Chondrocyte (in vitro differentiated cells): ENCODE measurements at regions not wholly inside any gene's neighbourhood (a gene's known extent, or its start where the extent isn't known, plus 50 kb on each side); places are given as distances from the start of the nearest gene placed in this dataset.

Experiments
- DNase-seq: peaks from one replicate; pipeline ENCODE4 v3.0.0; 2021; ENCODE audit warnings: mixed read lengths, low spot score
- H3K27ac Mint-ChIP-seq: one replicate; pipeline ENCODE4 v1.8.0; 2021; ENCODE audit warnings: mild to moderate bottlenecking, moderate library complexity, mixed read lengths; ENCODE audit not compliant: unreplicated experiment
- H3K27me3 Mint-ChIP-seq: 2 replicates; pipeline ENCODE4 v1.8.0; 2021; ENCODE audit warnings: low read depth, mixed read lengths
- H3K36me3 Mint-ChIP-seq: 2 replicates; pipeline ENCODE4 v1.8.0; 2021; ENCODE audit warnings: low read depth, mixed read lengths
- H3K4me1 Mint-ChIP-seq: 2 replicates; pipeline ENCODE4 v1.8.0; 2021; ENCODE audit warnings: low read depth, mild to moderate bottlenecking, mixed read lengths
- H3K4me3 Mint-ChIP-seq: one replicate; pipeline ENCODE4 v1.8.0; 2021; ENCODE audit warnings: mild to moderate bottlenecking, moderate library complexity, mixed read lengths; ENCODE audit not compliant: unreplicated experiment
- H3K9me3 Mint-ChIP-seq: 2 replicates; pipeline ENCODE4 v1.8.0; 2021; ENCODE audit warnings: low read depth, mixed read lengths
- CTCF ChIP-seq: fragments of 200-600 bp; sonication (generic); IDR thresholded peaks from 2 replicates; pipeline ENCODE4 v1.5.0; 2021; ENCODE audit warnings: antibody characterized with exemption, mild to moderate bottlenecking, moderate library complexity

- no peak for TF ChIP-seq CTCF
- no peak for DNase-seq
- no peaks in the 10 kb centered on the region for H3K4me1 Mint-ChIP-seq
- H3K4me3 Mint-ChIP-seq, result no peak overlapping the region
- peaks cover 4% of the 10 kb centered on the region for H3K36me3 Mint-ChIP-seq
- no peak overlapping the region for H3K27ac Mint-ChIP-seq
- peaks cover 27% of the 10 kb centered on the region for H3K9me3 Mint-ChIP-seq
- no peaks in the 10 kb centered on the region for H3K27me3 Mint-ChIP-seq
Observed at GRCh38 chr5:58380655-58381054, 79.2 kb downstream of the PLK2 start.

- H3K4me3 Mint-ChIP-seq, result no peak overlapping the region
- H3K36me3 Mint-ChIP-seq, result peaks cover 4% of the 10 kb centered on the region
- no peak overlapping the region for H3K27ac Mint-ChIP-seq
- peaks cover 35% of the 10 kb centered on the region for H3K9me3 Mint-ChIP-seq
- no peak for TF ChIP-seq CTCF
- DNase-seq, result no peak
- no peaks in the 10 kb centered on the region for H3K27me3 Mint-ChIP-seq
- H3K4me1 Mint-ChIP-seq, result no peaks in the 10 kb centered on the region
Observed at GRCh38 chr5:58378613-58379390, 81.1 kb downstream of the PLK2 start.

GRCh38 chr5:58370606-58371005 lies 89.3 kb downstream of the PLK2 start:
- no peak for DNase-seq
- no peaks in the 10 kb centered on the region for H3K4me1 Mint-ChIP-seq
- no peak for TF ChIP-seq CTCF
- no peaks in the 10 kb centered on the region for H3K36me3 Mint-ChIP-seq
- peaks cover 16% of the 10 kb centered on the region for H3K9me3 Mint-ChIP-seq
- H3K27ac Mint-ChIP-seq, result no peak overlapping the region
- no peak overlapping the region for H3K4me3 Mint-ChIP-seq
- no peaks in the 10 kb centered on the region for H3K27me3 Mint-ChIP-seq

GRCh38 chr5:58369513-58370190 lies 90.2 kb downstream of the PLK2 start:
- Mint-ChIP-seq H3K9me3 (peaks cover 9% of the 10 kb centered on the region), H3K4me3 (no peak overlapping the region), H3K27me3 (no peaks in the 10 kb centered on the region), H3K4me1 (no peaks in the 10 kb centered on the region), H3K27ac (no peak overlapping the region), H3K36me3 (no peaks in the 10 kb centered on the region)
- TF ChIP-seq CTCF, result no peak
- DNase-seq, result no peak

- no peak for TF ChIP-seq CTCF
- Mint-ChIP-seq H3K27me3 (no peaks in the 10 kb centered on the region), H3K4me3 (no peak overlapping the region), H3K27ac (no peak overlapping the region), H3K36me3 (no peaks in the 10 kb centered on the region), H3K4me1 (no peaks in the 10 kb centered on the region), H3K9me3 (no peaks in the 10 kb centered on the region)
- no peak for DNase-seq
Observed at GRCh38 chr5:58366461-58366860, 93.4 kb downstream of the PLK2 start.
